GM20431 (cell line): ENCODE measurements at regions not wholly inside any gene's neighbourhood (a gene's known extent, or its start where the extent isn't known, plus 50 kb on each side); places are given as distances from the start of the nearest gene placed in this dataset.
"Not testable (repeated sequence)": the region's sequence is repeated elsewhere in the genome, so short reads cannot be mapped to it uniquely, and the experiment has no call there.

Experiments used
- in situ Hi-C: fragments of 300-500 bp; cut with MseI, MboI; formaldehyde crosslinking; loops from one replicate; pipeline ENCODE4 v1.15.0; 2020; ENCODE audit warnings: low sequenced_read_pairs; ENCODE audit not compliant: unreplicated experiment

- in situ Hi-C loops, result not testable (repeated sequence)
Observed at GRCh38 chr14:105600195-105600938, 74.0 kb downstream of the TMEM121 start.

GRCh38 chr14:105600939-105601359, 74.6 kb downstream of the TMEM121 start:
- in situ Hi-C loops, result no loop called here

GRCh38 chr14:105601360-105602242, 75.2 kb downstream of the TMEM121 start:
- in situ Hi-C loops, result no loop called here

- in situ Hi-C loops, result no loop called here
Observed at GRCh38 chr14:105602243-105602750, 75.9 kb downstream of the TMEM121 start.

- in situ Hi-C loops, result no loop called here
Observed at GRCh38 chr14:105602799-105603793, 76.7 kb downstream of the TMEM121 start.

GRCh38 chr14:105604531-105605463, 78.4 kb downstream of the TMEM121 start:
- in situ Hi-C loops, result not testable (repeated sequence)

- in situ Hi-C loops, result no loop called here
Observed at GRCh38 chr14:105605464-105606304, 79.3 kb downstream of the TMEM121 start.

- in situ Hi-C loops, result not testable (repeated sequence)
Observed at GRCh38 chr14:105606305-105606975, 80.1 kb downstream of the TMEM121 start.

- in situ Hi-C loops, result not testable (repeated sequence)
Observed at GRCh38 chr14:105607025-105607424, 80.6 kb downstream of the TMEM121 start.

GRCh38 chr14:105614987-105615386, 88.6 kb downstream of the TMEM121 start:
- in situ Hi-C loops, result not testable (repeated sequence)

- in situ Hi-C loops, result not testable (repeated sequence)
Observed at GRCh38 chr14:105615986-105616801, 89.8 kb downstream of the TMEM121 start.

- in situ Hi-C loops, result no loop called here
Observed at GRCh38 chr14:105616802-105617192, 90.4 kb downstream of the TMEM121 start.

- in situ Hi-C loops, result no loop called here
Observed at GRCh38 chr14:105617201-105617777, 90.9 kb downstream of the TMEM121 start.

- in situ Hi-C loops, result not testable (repeated sequence)
Observed at GRCh38 chr14:105617805-105618204, 91.4 kb downstream of the TMEM121 start.

GRCh38 chr14:105619324-105619723, 92.9 kb downstream of the TMEM121 start:
- in situ Hi-C loops, result not testable (repeated sequence)

GRCh38 chr14:105620178-105620864, 93.9 kb downstream of the TMEM121 start:
- in situ Hi-C loops, result not testable (repeated sequence)
